GM12864 (cell line): ENCODE measurements at regions not wholly inside any gene's neighbourhood (a gene's known extent, or its start where the extent isn't known, plus 50 kb on each side); places are given as distances from the start of the nearest gene placed in this dataset.

Experiments
- DNase-seq: peaks from one replicate; pipeline ENCODE4 v3.0.0-alpha.2; 2011; ENCODE audit warnings: low read depth
- H3K4me3 ChIP-seq: 2 replicates; pipeline ENCODE4 v1.5.1; 2011; ENCODE audit warnings: mild to moderate bottlenecking, low read depth, low read length, control low read depth
- TF ChIP-seq, protein P1 (sequence below): IDR thresholded peaks from 2 replicates; pipeline ENCODE4 v1.5.1; 2011; ENCODE audit warnings: low read depth, mild to moderate bottlenecking, moderate library complexity, low read length, control low read depth, inconsistent platforms; ENCODE audit errors: missing control alignments

DNA sequence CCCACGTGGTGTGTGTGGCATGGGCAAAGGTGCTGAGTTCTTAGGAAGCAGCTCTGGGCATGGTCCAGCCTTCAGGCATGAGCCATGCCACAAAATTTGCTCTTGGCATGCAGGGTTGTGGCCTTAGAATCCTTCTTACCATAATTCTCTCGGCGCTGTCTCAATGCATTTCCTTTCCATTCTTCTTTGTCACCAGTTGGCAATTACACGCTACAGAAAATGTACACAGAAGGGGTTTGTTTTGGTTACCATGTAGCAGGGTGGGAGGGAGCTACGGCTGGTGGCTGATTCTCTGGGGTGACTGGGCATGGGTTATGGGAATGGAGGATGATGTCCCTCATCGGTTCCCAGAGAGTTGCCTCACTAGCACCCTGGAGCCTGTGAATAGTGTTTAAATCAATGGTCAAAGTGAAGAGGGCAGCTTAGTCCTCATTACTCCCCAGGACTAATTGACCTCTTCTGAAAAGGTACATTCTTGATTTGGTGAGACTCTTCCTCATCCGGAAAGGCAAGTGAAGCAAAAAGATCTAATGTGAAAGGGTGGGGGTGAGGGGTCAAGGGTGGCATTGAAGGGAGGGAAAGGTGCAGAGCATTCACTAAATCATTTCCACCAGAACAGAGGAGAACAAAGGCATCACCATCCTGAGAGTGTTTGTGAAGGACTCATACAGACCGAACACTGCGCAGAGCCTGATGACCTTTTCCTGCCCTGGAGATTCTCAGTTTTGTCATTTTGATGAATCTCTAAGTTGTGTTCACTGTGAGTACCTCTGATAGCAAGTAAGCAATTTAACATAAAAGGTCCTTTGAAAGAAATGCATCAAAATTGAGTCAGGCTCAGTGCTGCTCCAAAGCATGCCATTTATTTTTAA lies 199.8 kb upstream of the SFRP2 start:
- H3K4me3 ChIP-seq: no peak overlapping the region
- DNase-seq: no peak

DNA sequence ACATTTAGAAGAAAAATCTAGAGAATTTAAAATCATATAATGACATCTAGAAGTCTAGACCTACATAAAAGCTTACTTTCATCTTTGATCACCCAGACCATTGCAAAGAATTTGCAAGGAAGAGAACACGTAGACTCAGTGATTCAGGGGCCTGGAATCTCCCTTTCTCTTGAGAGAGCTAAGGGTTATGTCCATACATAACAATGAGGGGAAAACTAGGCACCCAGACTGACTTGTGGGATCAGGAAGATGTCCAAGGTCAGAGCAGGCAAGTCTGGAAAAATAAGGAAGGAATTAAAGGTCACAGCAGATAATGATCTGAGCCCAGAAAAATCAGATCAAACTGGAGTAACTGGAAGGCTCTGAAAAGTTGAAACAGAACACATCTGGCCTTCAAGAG lies 198.4 kb upstream of the SFRP2 start:
- no peak overlapping the region for H3K4me3 ChIP-seq
- no peak for DNase-seq
- TF ChIP-seq, protein P1, sequence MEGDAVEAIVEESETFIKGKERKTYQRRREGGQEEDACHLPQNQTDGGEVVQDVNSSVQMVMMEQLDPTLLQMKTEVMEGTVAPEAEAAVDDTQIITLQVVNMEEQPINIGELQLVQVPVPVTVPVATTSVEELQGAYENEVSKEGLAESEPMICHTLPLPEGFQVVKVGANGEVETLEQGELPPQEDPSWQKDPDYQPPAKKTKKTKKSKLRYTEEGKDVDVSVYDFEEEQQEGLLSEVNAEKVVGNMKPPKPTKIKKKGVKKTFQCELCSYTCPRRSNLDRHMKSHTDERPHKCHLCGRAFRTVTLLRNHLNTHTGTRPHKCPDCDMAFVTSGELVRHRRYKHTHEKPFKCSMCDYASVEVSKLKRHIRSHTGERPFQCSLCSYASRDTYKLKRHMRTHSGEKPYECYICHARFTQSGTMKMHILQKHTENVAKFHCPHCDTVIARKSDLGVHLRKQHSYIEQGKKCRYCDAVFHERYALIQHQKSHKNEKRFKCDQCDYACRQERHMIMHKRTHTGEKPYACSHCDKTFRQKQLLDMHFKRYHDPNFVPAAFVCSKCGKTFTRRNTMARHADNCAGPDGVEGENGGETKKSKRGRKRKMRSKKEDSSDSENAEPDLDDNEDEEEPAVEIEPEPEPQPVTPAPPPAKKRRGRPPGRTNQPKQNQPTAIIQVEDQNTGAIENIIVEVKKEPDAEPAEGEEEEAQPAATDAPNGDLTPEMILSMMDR: no peak

More for the DNA sequence above, 199.8 kb upstream of the SFRP2 start:
- TF ChIP-seq, protein P1: no peak

DNA sequence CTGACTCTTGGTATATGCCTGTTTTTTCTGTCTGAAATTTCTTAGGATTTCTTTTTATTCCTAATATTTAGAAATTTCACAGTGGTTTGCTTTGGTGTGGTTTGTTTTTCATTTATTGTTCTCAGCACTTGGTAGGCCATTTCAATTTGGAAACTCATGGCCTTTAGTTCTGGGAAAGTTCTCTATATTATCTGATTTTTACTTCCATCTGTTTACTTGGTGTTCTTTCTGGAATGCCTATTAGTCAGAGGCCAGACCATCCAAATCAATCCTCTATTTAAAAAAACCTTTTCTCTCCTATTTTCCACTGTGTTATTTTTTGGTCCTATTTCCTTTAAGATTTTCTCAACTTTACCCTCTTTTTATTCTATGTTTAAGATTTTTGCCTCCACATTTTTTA lies 188.1 kb upstream of the SFRP2 start:
- DNase-seq: no peak
- TF ChIP-seq, protein P1: no peak

DNA sequence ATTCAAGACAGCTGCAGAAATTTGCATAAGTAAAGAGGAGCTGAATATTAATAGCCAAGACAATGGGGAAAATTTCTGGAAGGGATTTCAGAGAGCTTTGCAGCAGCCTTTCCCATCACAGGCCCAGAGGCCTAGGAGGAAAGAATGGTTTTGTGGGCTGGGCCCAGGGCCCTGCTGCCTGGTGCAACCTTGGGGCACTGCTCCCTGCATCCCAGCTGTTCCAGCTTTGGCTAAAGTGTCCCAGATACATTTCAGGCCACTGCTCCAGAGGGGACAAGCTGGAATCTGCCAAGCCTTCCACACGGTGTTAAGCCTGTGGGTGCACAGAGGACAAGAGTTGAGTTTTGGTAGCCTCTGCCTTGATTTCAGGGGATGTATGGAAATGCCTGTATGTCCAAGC lies 185.6 kb upstream of the SFRP2 start:
- TF ChIP-seq, protein P1: no peak
- H3K4me3 ChIP-seq: no peak overlapping the region
- DNase-seq: no peak

More for the DNA sequence above, 188.1 kb upstream of the SFRP2 start:
- no peak overlapping the region for H3K4me3 ChIP-seq

DNA sequence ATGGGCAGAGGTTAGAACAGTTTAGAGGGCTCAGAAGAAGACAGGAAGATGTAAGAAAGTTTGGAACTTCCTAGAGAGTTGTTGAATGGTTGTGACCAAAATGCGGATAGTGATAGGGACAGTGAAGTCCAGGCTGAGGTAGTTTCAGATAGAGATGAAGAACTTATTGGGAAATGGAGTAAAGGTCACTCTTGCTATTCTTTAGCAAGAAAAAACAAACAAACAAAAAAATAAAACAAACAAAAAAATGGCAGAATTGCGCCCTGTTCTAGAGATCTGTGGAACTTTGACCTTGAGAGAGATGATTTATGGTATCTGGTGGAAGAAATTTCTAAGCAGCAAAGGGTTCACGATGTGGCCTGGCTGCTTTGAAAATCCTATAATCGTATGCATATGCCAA lies 185.1 kb upstream of the SFRP2 start:
- no peak for DNase-seq
- H3K4me3 ChIP-seq: no peak overlapping the region
- TF ChIP-seq, protein P1: no peak

DNA sequence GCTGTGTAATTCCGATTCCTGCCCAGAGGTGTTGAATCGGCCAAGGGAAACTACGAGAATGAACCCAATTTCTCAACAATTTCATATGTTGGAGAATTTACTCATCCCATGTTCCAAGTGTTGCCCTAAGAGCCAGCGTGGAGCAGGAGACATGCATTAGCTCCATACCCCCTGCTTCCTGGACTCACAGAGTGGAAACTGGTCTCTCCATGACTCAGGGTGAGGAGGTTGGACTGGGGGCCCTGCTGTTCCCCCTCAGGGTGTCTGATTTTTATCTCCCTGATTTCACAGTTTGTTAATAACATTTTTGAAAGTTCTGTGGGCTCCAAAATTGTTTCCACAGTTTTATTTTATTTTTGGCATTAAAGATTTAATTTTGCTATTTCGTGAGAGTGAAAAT lies 183.0 kb upstream of the SFRP2 start:
- DNase-seq: no peak
- TF ChIP-seq, protein P1: no peak
- no peak overlapping the region for H3K4me3 ChIP-seq

DNA sequence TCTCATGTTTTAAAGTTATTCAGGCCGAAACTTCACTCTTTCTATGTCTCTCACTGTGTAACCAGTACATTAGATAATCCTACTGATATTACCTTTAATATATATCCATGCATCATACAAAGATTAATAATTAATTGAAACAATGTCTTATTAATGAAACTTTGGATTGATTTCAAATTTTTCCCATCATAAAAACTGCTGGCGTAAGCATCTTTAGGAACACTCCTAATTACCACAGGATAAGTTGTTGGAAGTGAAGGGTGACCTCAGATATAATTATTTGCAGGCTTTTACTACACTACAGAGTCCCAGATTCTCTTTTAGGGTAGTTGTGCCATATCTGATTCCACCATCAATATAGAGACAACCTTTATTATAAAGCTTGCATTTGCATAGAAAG lies 181.3 kb upstream of the SFRP2 start:
- no peak overlapping the region for H3K4me3 ChIP-seq
- TF ChIP-seq, protein P1: no peak

More for the DNA sequence above, 181.3 kb upstream of the SFRP2 start:
- DNase-seq: no peak
